SK-N-SH (cell line): ENCODE measurements at regions not wholly inside any gene's neighbourhood (a gene's known extent, or its start where the extent isn't known, plus 50 kb on each side); places are given as distances from the start of the nearest gene placed in this dataset.

Experiments
- CTCF ChIA-PET: fragments of 300-600, 350-600 bp; formaldehyde crosslinking; extraction: SDS; loops from one replicate; lab custom pipeline; 2021; lab: Yijun Ruan, JAX
- POLR2A ChIA-PET: fragments of 350-600 bp; sonication (Branson Sonifier 250); formaldehyde crosslinking; extraction: SDS; loops from one replicate; lab custom pipeline; 2020; ENCODE audit warnings: antibody characterized with exemption, inconsistent platforms; lab: Yijun Ruan, JAX
- DNase-seq: peaks from one replicate; pipeline ENCODE4 v3.0.0; 2012
- H2AFZ ChIP-seq: fragments of 200-600 bp; sonication (generic); 2 replicates; pipeline ENCODE4 v1.8.1; 2016; ENCODE audit warnings: antibody characterized with exemption, mild to moderate bottlenecking, low read depth
- H3F3A ChIP-seq: fragments of 200-600 bp; sonication (generic); replicated peaks from 2 replicates; pipeline ENCODE3; 2016; ENCODE audit warnings: antibody characterized with exemption, mild to moderate bottlenecking; ENCODE audit not compliant: insufficient read depth
- H3K27ac ChIP-seq, 2 experiments: fragments of 200-500 bp in 1 of 2; fragments of 200-600 bp in 1 of 2; sonication (Bioruptor generic) in 1 of 2; sonication (generic), shearing (Covaris generic) in 1 of 2; 2 replicates each; pipeline versions ENCODE4 v1.5.1 to v1.6.1; 2014 to 2016; ENCODE audit warnings: low read depth in 2 of 2, inconsistent platforms in 1 of 2, low read length in 1 of 2, mild to moderate bottlenecking in 1 of 2, mixed read lengths in 1 of 2
- H3K27me3 ChIP-seq: fragments of 200-600 bp; sonication (generic), shearing (Covaris generic); 2 replicates; pipeline ENCODE4 v1.6.1; 2016; ENCODE audit warnings: mixed run types; ENCODE audit not compliant: insufficient read depth
- H3K36me3 ChIP-seq, 2 experiments: fragments of 200-500 bp in 1 of 2; fragments of 200-600 bp in 1 of 2; sonication (Bioruptor generic) in 1 of 2; sonication (generic) in 1 of 2; replicated peaks in 1 of 2; 2 replicates each; pipeline versions ENCODE3 to v1.5.1; 2014 to 2016; ENCODE audit warnings: low read length in 1 of 2, mild to moderate bottlenecking in 1 of 2; ENCODE audit not compliant: insufficient read depth in 2 of 2, control insufficient read depth in 1 of 2
- H3K4me1 ChIP-seq, 2 experiments: fragments of 200-500 bp in 1 of 2; fragments of 200-600 bp in 1 of 2; sonication (Bioruptor generic) in 1 of 2; sonication (generic), shearing (Covaris generic) in 1 of 2; 2 replicates each; pipeline versions ENCODE4 v1.5.1 to v1.6.1; 2014 to 2016; ENCODE audit warnings: low read depth in 1 of 2, low read length in 1 of 2, mixed run types in 1 of 2; ENCODE audit not compliant: insufficient read depth in 2 of 2, control insufficient read depth in 1 of 2
- H3K4me2 ChIP-seq: fragments of 200-600 bp; sonication (generic), shearing (Covaris generic); 2 replicates; pipeline ENCODE4 v1.6.1; 2017; ENCODE audit warnings: mixed run types
- H3K4me3 ChIP-seq, 2 experiments: fragments of 200-500 bp in 1 of 2; fragments of 200-600 bp in 1 of 2; sonication (Bioruptor generic) in 1 of 2; sonication (generic), shearing (Covaris generic) in 1 of 2; 2 replicates each; pipeline versions ENCODE4 v1.5.1 to v1.8.1; 2014 to 2016; ENCODE audit warnings: low read depth in 2 of 2, inconsistent platforms in 1 of 2, low read length in 1 of 2, mild to moderate bottlenecking in 1 of 2, mixed read lengths in 1 of 2, moderate library complexity in 1 of 2
- H3K79me2 ChIP-seq: fragments of 200-600 bp; sonication (generic); 2 replicates; pipeline ENCODE4 v1.8.1; 2017; ENCODE audit warnings: mild to moderate bottlenecking; ENCODE audit not compliant: insufficient read depth
- H3K9ac ChIP-seq: fragments of 200-600 bp; sonication (generic); 2 replicates; pipeline ENCODE4 v1.6.1; 2017; ENCODE audit warnings: mixed run types
- H3K9me2 ChIP-seq: fragments of 200-600 bp; sonication (generic); 2 replicates; pipeline ENCODE4 v1.6.1; 2017; ENCODE audit warnings: mixed run types
- H3K9me3 ChIP-seq: fragments of 200-600 bp; sonication (generic); 2 replicates; pipeline ENCODE4 v1.6.1; 2017; ENCODE audit warnings: mixed run types, mild to moderate bottlenecking, moderate library complexity
- H4K20me1 ChIP-seq: fragments of 200-600 bp; sonication (generic); 2 replicates; pipeline ENCODE4 v1.6.1; 2017; ENCODE audit warnings: mild to moderate bottlenecking, mixed run types; ENCODE audit not compliant: insufficient read depth
- CHD2 ChIP-seq: fragments of 150-350 bp; IDR thresholded peaks from 2 replicates; pipeline ENCODE4 v1.6.1; 2018; ENCODE audit warnings: low read length; ENCODE audit not compliant: partially characterized antibody
- EP300 ChIP-seq, 2 experiments: IDR thresholded peaks; 2 replicates each; pipeline versions ENCODE4 v1.4.0 to v1.6.1; 2012; ENCODE audit warnings: borderline replicate concordance in 1 of 2, low read depth in 1 of 2, low read length in 1 of 2
- FOXJ3 ChIP-seq: sonication (generic); formaldehyde crosslinking; IDR thresholded peaks from 2 replicates; pipeline ENCODE4 v1.5.1; 2020; ENCODE audit warnings: mild to moderate bottlenecking, missing genetic modification reagents
- GATA2 ChIP-seq: sonication (generic); formaldehyde crosslinking; IDR thresholded peaks from 2 replicates; pipeline ENCODE4 v1.5.0; 2020; ENCODE audit warnings: mild to moderate bottlenecking, missing genetic modification reagents
- IRF3 ChIP-seq: fragments of 150-350 bp; IDR thresholded peaks from 2 replicates; pipeline ENCODE4 v1.6.1; 2016; ENCODE audit warnings: mild to moderate bottlenecking, low read depth, low read length
- JUND ChIP-seq: IDR thresholded peaks from 2 replicates; pipeline ENCODE4 v1.4.0; 2012
- MAX ChIP-seq: IDR thresholded peaks from 2 replicates; pipeline ENCODE4 v1.4.0; 2012; ENCODE audit warnings: low read depth
- MEF2A ChIP-seq: IDR thresholded peaks from 2 replicates; pipeline ENCODE4 v1.4.0; 2012; ENCODE audit warnings: low read depth, borderline replicate concordance
- NFIC ChIP-seq: IDR thresholded peaks from 2 replicates; pipeline ENCODE4 v1.4.0; 2012; ENCODE audit warnings: borderline replicate concordance
- NRF1 ChIP-seq: IDR thresholded peaks from 2 replicates; pipeline ENCODE4 v1.6.1; 2012; ENCODE audit warnings: low read depth, mild to moderate bottlenecking, low read length
- PBX3 ChIP-seq: IDR thresholded peaks from 2 replicates; pipeline ENCODE4; 2012
- RAD21 ChIP-seq: IDR thresholded peaks from 2 replicates; pipeline ENCODE4 v1.6.1; 2012; ENCODE audit warnings: mild to moderate bottlenecking, low read length
- RCOR1 ChIP-seq: fragments of 150-350 bp; IDR thresholded peaks from 2 replicates; pipeline ENCODE4 v1.6.1; 2017; ENCODE audit warnings: antibody characterized with exemption, low read length
- REST ChIP-seq: IDR thresholded peaks from 2 replicates; pipeline ENCODE4 v1.6.1; 2012; ENCODE audit warnings: mild to moderate bottlenecking, low read depth, low read length, moderate library complexity
- RFX5 ChIP-seq: IDR thresholded peaks from 2 replicates; pipeline ENCODE4 v1.6.1; 2012; ENCODE audit warnings: mild to moderate bottlenecking, improper control_type of control experiment, low read length
- SIN3A ChIP-seq: IDR thresholded peaks from 2 replicates; pipeline ENCODE4 v1.6.1; 2012; ENCODE audit warnings: low read depth, mild to moderate bottlenecking, low read length, moderate library complexity, borderline replicate concordance
- TEAD4 ChIP-seq: IDR thresholded peaks from 2 replicates; pipeline ENCODE4 v1.4.0; 2012; ENCODE audit warnings: mild to moderate bottlenecking, borderline replicate concordance; ENCODE audit not compliant: insufficient read depth
- USF2 ChIP-seq: fragments of 150-350 bp; IDR thresholded peaks from 2 replicates; pipeline ENCODE4 v1.6.1; 2017; ENCODE audit warnings: antibody characterized with exemption, low read length, low read depth, borderline replicate concordance
- YY1 ChIP-seq: IDR thresholded peaks from 2 replicates; pipeline ENCODE4 v1.4.0; 2012; ENCODE audit warnings: low read depth, mild to moderate bottlenecking
- ZBTB33 ChIP-seq: IDR thresholded peaks from 2 replicates; pipeline ENCODE4 v1.4.0; 2012; ENCODE audit warnings: low read depth, borderline replicate concordance
- WGBS: methylation state at CpG from one replicate; pipeline ENCODE4 v1.1.6; 2017; ENCODE audit warnings: low lambda C conversion rate; 5-methylcytosine and 5-hydroxymethylcytosine counted together

GRCh38 chr2:120817136-120817955 lies 81.7 kb downstream of the GLI2 start:
- TF ChIP-seq FOXJ3 (CRISPR knock-in tag), result no peak
- no peak for TF ChIP-seq SIN3A
- no peak for TF ChIP-seq PBX3
- TF ChIP-seq YY1, result no peak
- no peak for TF ChIP-seq CHD2
- no peak for TF ChIP-seq MEF2A
- TF ChIP-seq RCOR1, result no peak
- no peak for TF ChIP-seq USF2
- no peak for TF ChIP-seq TEAD4
- TF ChIP-seq REST, result no peak
- no peak for TF ChIP-seq JUND
- no peak for TF ChIP-seq MAX
- TF ChIP-seq GATA2 (CRISPR knock-in tag), result no peak
- TF ChIP-seq NRF1, result no peak
- TF ChIP-seq RAD21, result no peak
- no peak for TF ChIP-seq RFX5
- no peak for TF ChIP-seq ZBTB33
- no peak for TF ChIP-seq EP300 (IDR thresholded peaks at IDR 0.05; ENCODE audit: borderline replicate concordance in 1 of 2, low read depth in 1 of 2, low read length in 1 of 2)
- TF ChIP-seq IRF3, result no peak
- TF ChIP-seq NFIC, result no peak
- Histone ChIP-seq H3K9ac (no peak overlapping the region), H3K27me3 (no peaks in the 10 kb centered on the region), H2AFZ (no peak overlapping the region), H3K4me3 (no peak overlapping the region), H3K27ac (no peak overlapping the region), H3K4me2 (no peak overlapping the region), H3F3A (no peaks in the 10 kb centered on the region), H3K36me3 (no peaks in the 10 kb centered on the region), H3K9me2 (no peaks in the 10 kb centered on the region), H3K9me3 (no peaks in the 10 kb centered on the region), H4K20me1 (0 out of 2 replicates have a peak, but pooled peaks cover 10% of the 10 kb centered on the region), H3K4me1 (peaks cover 0 to 30% of the 10 kb centered on the region in 2 experiments; a peak in 2 of 4 replicates), H3K79me2 (peaks cover 11% of the 10 kb centered on the region; the same call in 1 of the 2 replicates)
- WGBS, result 94% methylated on average over 19 of the region's 25 CpGs
- POLR2A ChIA-PET, result no interaction called here
- CTCF ChIA-PET, result interaction anchor here (1.2 to 1.4 kb wide), 2 partner anchors 12 to 121 kb away, joined by 3 to 4 read pairs; no protein-coding TSS in a partner anchor
- DNase-seq, result no peak
